Spleen (tissue), 11 donors: ENCODE measurements at regions not wholly inside any gene's neighbourhood (a gene's known extent, or its start where the extent isn't known, plus 50 kb on each side); places are given as distances from the start of the nearest gene placed in this dataset.

Experiments used
- DNase-seq: peaks from one replicate; pipeline ENCODE4 v3.0.0-alpha.2; 2020
- H3K27ac ChIP-seq, 8 donors: fragments of 200-600 bp; sonication (generic) in 7 of 8; 1 replicate in 4 of 8; 2 replicates in 4 of 8; pipeline versions ENCODE4 v1.5.0 to v1.8.0; 2016 to 2021; ENCODE audit warnings: inconsistent platforms in 4 of 8, mild to moderate bottlenecking in 4 of 8, moderate library complexity in 1 of 8
- H3K27me3 ChIP-seq, 7 donors: fragments of 200-600 bp; sonication (generic) in 6 of 7; replicated peaks in 1 of 7; 1 replicate in 4 of 7; 2 replicates in 3 of 7; pipeline versions ENCODE4 v1.5.0 to v1.8.0; 2016 to 2021; ENCODE audit warnings: inconsistent platforms in 3 of 7, mild to moderate bottlenecking in 1 of 7
- H3K36me3 ChIP-seq, 6 donors: fragments of 200-600 bp; sonication (generic) in 5 of 6; 1 replicate in 4 of 6; 2 replicates in 2 of 6; pipeline versions ENCODE4 v1.5.0 to v1.8.0; 2016 to 2021; ENCODE audit warnings: inconsistent platforms in 2 of 6
- H3K4me1 ChIP-seq, 6 donors: fragments of 200-600 bp; sonication (generic) in 5 of 6; 1 replicate in 3 of 6; 2 replicates in 3 of 6; pipeline versions ENCODE4 v1.5.0 to v1.8.0; 2016 to 2021; ENCODE audit warnings: inconsistent platforms in 3 of 6
- H3K4me3 ChIP-seq, 8 donors: fragments of 200-600 bp; sonication (generic) in 7 of 8; 1 replicate in 4 of 8; 2 replicates in 4 of 8; pipeline versions ENCODE4 v1.5.0 to v1.8.0; 2016 to 2021; ENCODE audit warnings: inconsistent platforms in 4 of 8, mild to moderate bottlenecking in 4 of 8, moderate library complexity in 2 of 8
- H3K9me3 ChIP-seq, 8 donors: fragments of 200-600 bp; sonication (generic) in 7 of 8; 1 replicate in 4 of 8; 2 replicates in 4 of 8; pipeline versions ENCODE4 v1.5.0 to v1.8.0; 2016 to 2021; ENCODE audit warnings: inconsistent platforms in 4 of 8
- POLR2A ChIP-seq, 3 donors: fragments of 450-650 bp; IDR thresholded peaks; one replicate each; pipeline ENCODE4 v1.5.1; 2017; ENCODE audit warnings: antibody characterized with exemption in 3 of 3, mild to moderate bottlenecking in 1 of 3
- POLR2AphosphoS5 ChIP-seq, 3 donors: sonication (generic); formaldehyde crosslinking; IDR thresholded peaks; one replicate each; pipeline ENCODE4 v1.5.1; 2017; ENCODE audit warnings: antibody characterized with exemption in 3 of 3
- WGBS, 5 donors: extraction: QIAGEN DNeasy Blood & Tissue Kit in 3 of 5; methylation state at CpG; one replicate each; pipeline versions ENCODE4 v1.1.5 to v1.1.7; 2013 to 2018; 5-methylcytosine and 5-hydroxymethylcytosine counted together
- intact Hi-C: fragments of 100-400 bp; cut with DNase I; formaldehyde crosslinking; loops from one replicate; pipeline ENCODE4 v1.15.0; 2023; ENCODE audit warnings: low total_unique reads
- TF ChIP-seq, protein P1 (sequence below), 11 experiments: fragments of 200-600 bp in 7 of 11; fragments of 450-650 bp in 4 of 11; sonication (generic) in 4 of 11; IDR thresholded peaks in 8 of 11; conservative IDR thresholded peaks in 3 of 11; 1 replicate in 7 of 11; 2 replicates in 4 of 11; pipeline versions ENCODE4 v1.4.0 to v1.8.0; 2016 to 2021; ENCODE audit warnings: antibody characterized with exemption in 11 of 11, inconsistent platforms in 4 of 11, mild to moderate bottlenecking in 1 of 11
- donor health status: healthy with polysubstance abuse.
- donor health status: DM: no; HTN: no; CAD: no; lungs with moderate emphysema.
- donor health status: DM: no; HTN: no; CAD: no.
- donor health status: Bipolar disorder and iron deficiency.
- donor health status: healthy.
- donor health status: DM: no; HTN: no; CAD: no.
- donor health status: DM: yes; HTN: yes; CAD: no.

DNA sequence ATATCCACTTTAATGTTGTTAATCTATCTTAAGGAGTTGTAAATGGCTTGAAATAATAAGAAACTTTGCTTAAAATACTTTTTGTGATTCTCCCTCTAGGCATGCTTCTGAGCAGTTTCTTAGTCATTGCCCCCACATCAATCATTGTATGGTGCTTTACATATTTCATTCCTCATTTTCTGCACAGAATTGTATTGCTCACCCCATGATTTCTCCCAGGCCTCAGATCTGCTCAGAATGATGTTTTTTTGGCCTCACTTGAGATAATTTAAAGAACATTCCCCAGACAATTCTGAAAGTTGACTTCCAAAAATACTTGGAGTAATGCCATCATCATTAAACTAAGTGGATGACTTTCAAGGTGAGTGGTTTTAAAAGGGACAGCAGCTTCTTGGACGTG lies 82.1 kb upstream of the PRPS1L1 start:
- Histone ChIP-seq H3K4me1 (no peaks in the 10 kb centered on the region), H3K4me3 (no peak overlapping the region), H3K27ac (no peak overlapping the region), H3K9me3 (no peaks in the 10 kb centered on the region), H3K36me3 (no peaks in the 10 kb centered on the region), H3K27me3 (no peaks in the 10 kb centered on the region)
- DNase-seq = no peak
- intact Hi-C loops = no loop called here
- WGBS, 5 donors = 46 to 68% (median 66%) methylated on average over 1 of the region's 1 CpG
- TF ChIP-seq POLR2AphosphoS5 (IDR thresholded peaks at IDR 0.05) = no peak
- TF ChIP-seq, protein P1, sequence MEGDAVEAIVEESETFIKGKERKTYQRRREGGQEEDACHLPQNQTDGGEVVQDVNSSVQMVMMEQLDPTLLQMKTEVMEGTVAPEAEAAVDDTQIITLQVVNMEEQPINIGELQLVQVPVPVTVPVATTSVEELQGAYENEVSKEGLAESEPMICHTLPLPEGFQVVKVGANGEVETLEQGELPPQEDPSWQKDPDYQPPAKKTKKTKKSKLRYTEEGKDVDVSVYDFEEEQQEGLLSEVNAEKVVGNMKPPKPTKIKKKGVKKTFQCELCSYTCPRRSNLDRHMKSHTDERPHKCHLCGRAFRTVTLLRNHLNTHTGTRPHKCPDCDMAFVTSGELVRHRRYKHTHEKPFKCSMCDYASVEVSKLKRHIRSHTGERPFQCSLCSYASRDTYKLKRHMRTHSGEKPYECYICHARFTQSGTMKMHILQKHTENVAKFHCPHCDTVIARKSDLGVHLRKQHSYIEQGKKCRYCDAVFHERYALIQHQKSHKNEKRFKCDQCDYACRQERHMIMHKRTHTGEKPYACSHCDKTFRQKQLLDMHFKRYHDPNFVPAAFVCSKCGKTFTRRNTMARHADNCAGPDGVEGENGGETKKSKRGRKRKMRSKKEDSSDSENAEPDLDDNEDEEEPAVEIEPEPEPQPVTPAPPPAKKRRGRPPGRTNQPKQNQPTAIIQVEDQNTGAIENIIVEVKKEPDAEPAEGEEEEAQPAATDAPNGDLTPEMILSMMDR (IDR thresholded peaks at IDR 0.05 in 8 of 11, conservative IDR thresholded peaks at IDR 0.05 in 3 of 11) = no peak
- no peak for TF ChIP-seq POLR2A (IDR thresholded peaks at IDR 0.05)

- Histone ChIP-seq H3K4me1 (no peaks in the 10 kb centered on the region), H3K4me3 (no peak overlapping the region), H3K27ac (no peak overlapping the region), H3K9me3 (no peaks in the 10 kb centered on the region), H3K27me3 (no peaks in the 10 kb centered on the region), H3K36me3 (no peaks in the 10 kb centered on the region)
- no peak for DNase-seq
- 93 to 100% (median 97%) methylated on average over 1 of the region's 1 CpG for WGBS, 5 donors
- intact Hi-C loops = no loop called here
- TF ChIP-seq, protein P1 (IDR thresholded peaks at IDR 0.05 in 8 of 11, conservative IDR thresholded peaks at IDR 0.05 in 3 of 11) = no peak
- TF ChIP-seq POLR2AphosphoS5 (IDR thresholded peaks at IDR 0.05) (no peak), POLR2A (IDR thresholded peaks at IDR 0.05) (no peak)
These were observed 89.0 kb upstream of the PRPS1L1 start for GRCh38 chr7:18116661-18117060.

DNA sequence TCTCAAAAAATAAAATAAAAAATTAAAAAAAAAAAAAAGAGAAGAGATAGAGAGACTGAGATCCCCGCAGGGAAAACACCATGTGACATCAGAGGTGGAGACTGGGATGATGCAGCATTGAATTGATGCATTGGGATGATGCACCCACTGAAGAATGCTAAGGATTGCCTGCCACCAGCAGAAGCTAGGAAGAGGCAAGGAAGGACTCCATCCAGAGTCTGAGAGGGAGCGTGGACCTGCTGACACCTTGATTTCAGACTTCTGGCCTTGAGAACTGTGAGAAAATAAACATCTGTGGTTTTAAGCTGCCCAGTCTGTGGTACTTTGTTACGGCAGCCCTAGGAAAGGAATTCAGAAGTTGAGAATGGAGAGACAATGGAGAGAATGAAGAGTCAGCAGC lies 89.8 kb upstream of the PRPS1L1 start:
- Histone ChIP-seq H3K4me3 (no peak overlapping the region), H3K36me3 (no peaks in the 10 kb centered on the region), H3K4me1 (no peaks in the 10 kb centered on the region), H3K27me3 (no peaks in the 10 kb centered on the region), H3K9me3 (no peaks in the 10 kb centered on the region), H3K27ac (no peak overlapping the region)
- 89 to 97% (median 92%) methylated on average over 3 of the region's 3 CpGs for whole genome bisulfite sequencing, 5 donors
- no peak for TF ChIP-seq POLR2AphosphoS5 (IDR thresholded peaks at IDR 0.05)
- no peak for TF ChIP-seq POLR2A (IDR thresholded peaks at IDR 0.05)
- TF ChIP-seq, protein P1 (IDR thresholded peaks at IDR 0.05 in 8 of 11, conservative IDR thresholded peaks at IDR 0.05 in 3 of 11) = no peak
- no peak for DNase-seq
- intact Hi-C loops = no loop called here

DNA sequence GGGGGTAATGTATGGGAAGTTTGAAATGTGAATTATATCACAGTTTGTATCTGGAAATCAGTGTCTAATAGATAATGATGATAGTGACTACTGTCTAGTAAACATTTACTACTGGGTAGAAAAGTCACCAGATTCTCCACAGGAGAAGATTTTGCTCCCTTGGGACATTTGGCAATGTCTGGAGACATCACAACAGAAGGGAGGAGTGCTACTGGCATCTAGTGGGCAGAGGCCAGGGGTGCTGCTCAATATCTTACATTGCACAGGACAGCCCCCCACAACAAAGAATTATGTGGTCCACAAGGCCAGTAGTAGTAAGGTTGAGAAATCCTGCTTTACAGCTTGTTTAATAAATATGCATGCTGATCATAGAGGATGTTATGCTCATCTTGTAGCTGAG lies 92.3 kb upstream of the PRPS1L1 start:
- H3K4me1 ChIP-seq = no peaks in the 10 kb centered on the region
- intact Hi-C loops = no loop called here
- H3K9me3 ChIP-seq = no peaks in the 10 kb centered on the region
- no peak overlapping the region for H3K27ac ChIP-seq
- TF ChIP-seq, protein P1 (IDR thresholded peaks at IDR 0.05 in 8 of 11, conservative IDR thresholded peaks at IDR 0.05 in 3 of 11) = no peak
- TF ChIP-seq POLR2A (IDR thresholded peaks at IDR 0.05) (no peak), POLR2AphosphoS5 (IDR thresholded peaks at IDR 0.05) (no peak)
- H3K4me3 ChIP-seq = no peak overlapping the region
- H3K36me3 ChIP-seq = no peaks in the 10 kb centered on the region
- no peaks in the 10 kb centered on the region for H3K27me3 ChIP-seq
- no peak for DNase-seq
